UCSD-AML1 (cell line): ENCODE measurements at regions not wholly inside any gene's neighbourhood (a gene's known extent, or its start where the extent isn't known, plus 50 kb on each side); places are given as distances from the start of the nearest gene placed in this dataset.

Source experiments
- DNase-seq: peaks from one replicate; lab custom pipeline; 2025; ENCODE audit not compliant: unreplicated experiment; lab: John Stamatoyannopoulos, UW

GRCh38 chr4:126548890-126549289, 1083.9 kb upstream of the INTU start:
- DNase-seq = no peak

GRCh38 chr4:126552321-126552720, 1080.4 kb upstream of the INTU start:
- no peak for DNase-seq

GRCh38 chr4:126553248-126553647, 1079.5 kb upstream of the INTU start:
- DNase-seq = no peak

- no peak for DNase-seq
These were observed 1074.2 kb upstream of the INTU start for GRCh38 chr4:126558596-126558995.

GRCh38 chr4:126559961-126560360, 1072.8 kb upstream of the INTU start:
- no peak for DNase-seq

GRCh38 chr4:126560794-126561193, 1072.0 kb upstream of the INTU start:
- DNase-seq = no peak

GRCh38 chr4:126563389-126563788, 1069.4 kb upstream of the INTU start:
- no peak for DNase-seq

- DNase-seq = no peak
These were observed 1068.4 kb upstream of the INTU start for GRCh38 chr4:126564283-126564854.

- DNase-seq = no peak
These were observed 1063.8 kb upstream of the INTU start for GRCh38 chr4:126568652-126569570.

- DNase-seq = peak; percentile 6
These were observed 1060.5 kb upstream of the INTU start for GRCh38 chr4:126572264-126572663.

- peak; percentile 17 for DNase-seq
These were observed 1050.0 kb upstream of the INTU start for GRCh38 chr4:126582737-126583136.

- peak; percentile 20 for DNase-seq
These were observed 1049.2 kb upstream of the INTU start for GRCh38 chr4:126583509-126583908.

- no peak for DNase-seq
These were observed 1041.2 kb upstream of the INTU start for GRCh38 chr4:126591583-126591982.

- no peak for DNase-seq
These were observed 1040.7 kb upstream of the INTU start for GRCh38 chr4:126592088-126592487.

- DNase-seq = no peak
These were observed 1039.1 kb upstream of the INTU start for GRCh38 chr4:126593626-126594025.

- DNase-seq = no peak
These were observed 1037.1 kb upstream of the INTU start for GRCh38 chr4:126595643-126596042.

- no peak for DNase-seq
These were observed 1033.0 kb upstream of the INTU start for GRCh38 chr4:126599746-126600145.

GRCh38 chr4:126603210-126603609, 1029.5 kb upstream of the INTU start:
- DNase-seq = no peak

- DNase-seq = no peak
These were observed 1028.9 kb upstream of the INTU start for GRCh38 chr4:126603825-126604224.

- DNase-seq = no peak
These were observed 1028.4 kb upstream of the INTU start for GRCh38 chr4:126604268-126604867.

- DNase-seq = no peak
These were observed 1021.8 kb upstream of the INTU start for GRCh38 chr4:126610933-126611332.

GRCh38 chr4:126611900-126612299, 1020.9 kb upstream of the INTU start:
- DNase-seq = no peak
